ENCODE measurements at regions not wholly inside any gene's neighbourhood (a gene's known extent, or its start where the extent isn't known, plus 50 kb on each side); places are given as distances from the start of the nearest gene placed in this dataset.

GRCh38 chr4:119906277-119906676 is 160.4 kb downstream of the MAD2L1 start:
- Histone ChIP-seq H3K79me2 (ENCODE audit: low read length) (no peaks in the 10 kb centered on the region), H3K4me1 (ENCODE audit: low read length) (peaks cover 6% of the 10 kb centered on the region; the same call in 1 of the 2 replicates), H3K9me3 (ENCODE audit: insufficient read depth, low read length) (no peaks in the 10 kb centered on the region), H3K4me3 (ENCODE audit: low read length) (no peak overlapping the region), H3K9ac (ENCODE audit: low read length) (no peak overlapping the region), H2AFZ (ENCODE audit: low read depth, low read length) (no peak overlapping the region), H3K36me3 (replicated peaks; ENCODE audit: low read depth, low read length) (no peaks in the 10 kb centered on the region), H3K27ac (ENCODE audit: low read length) (no peak overlapping the region), H3K27me3 (ENCODE audit: low read depth, low read length) (no peaks in the 10 kb centered on the region), H4K20me1 (ENCODE audit: insufficient read depth, low read length) (no peaks in the 10 kb centered on the region), H3K4me2 (ENCODE audit: low read length) (no peak overlapping the region)
- TF ChIP-seq EZH2phosphoT487 (IDR thresholded peaks at IDR 0.05; ENCODE audit: low read depth): no peak
- TF ChIP-seq CTCF (IDR thresholded peaks at IDR 0.05; ENCODE audit: low read depth, low read length): no peak

GRCh38 chr4:119898211-119898610 is 168.4 kb downstream of the MAD2L1 start:
- H3K9ac ChIP-seq (ENCODE audit: low read length): no peak overlapping the region
- H3K36me3 ChIP-seq (replicated peaks; ENCODE audit: low read depth, low read length): no peaks in the 10 kb centered on the region
- H3K27me3 ChIP-seq (ENCODE audit: low read depth, low read length): no peaks in the 10 kb centered on the region
- H3K4me1 ChIP-seq (ENCODE audit: low read length): no peaks in the 10 kb centered on the region
- no peaks in the 10 kb centered on the region for H4K20me1 ChIP-seq (ENCODE audit: insufficient read depth, low read length)
- H3K4me2 ChIP-seq (ENCODE audit: low read length): no peak overlapping the region
- no peaks in the 10 kb centered on the region for H3K79me2 ChIP-seq (ENCODE audit: low read length)
- H3K27ac ChIP-seq (ENCODE audit: low read length): no peak overlapping the region
- H3K4me3 ChIP-seq (ENCODE audit: low read length): no peak overlapping the region
- no peak overlapping the region for H2AFZ ChIP-seq (ENCODE audit: low read depth, low read length)
- no peak for TF ChIP-seq EZH2phosphoT487 (IDR thresholded peaks at IDR 0.05; ENCODE audit: low read depth)
- TF ChIP-seq CTCF (IDR thresholded peaks at IDR 0.05; ENCODE audit: low read depth, low read length): no peak
- H3K9me3 ChIP-seq (ENCODE audit: insufficient read depth, low read length): no peaks in the 10 kb centered on the region

- Histone ChIP-seq H3K9me3 (ENCODE audit: insufficient read depth, low read length) (no peaks in the 10 kb centered on the region), H4K20me1 (ENCODE audit: insufficient read depth, low read length) (no peaks in the 10 kb centered on the region), H3K27me3 (ENCODE audit: low read depth, low read length) (no peaks in the 10 kb centered on the region), H3K4me2 (ENCODE audit: low read length) (no peak overlapping the region), H3K4me1 (ENCODE audit: low read length) (no peaks in the 10 kb centered on the region), H3K27ac (ENCODE audit: low read length) (no peak overlapping the region), H3K9ac (ENCODE audit: low read length) (no peak overlapping the region), H3K79me2 (ENCODE audit: low read length) (no peaks in the 10 kb centered on the region), H3K4me3 (ENCODE audit: low read length) (no peak overlapping the region), H2AFZ (ENCODE audit: low read depth, low read length) (no peak overlapping the region), H3K36me3 (replicated peaks; ENCODE audit: low read depth, low read length) (no peaks in the 10 kb centered on the region)
- TF ChIP-seq EZH2phosphoT487 (IDR thresholded peaks at IDR 0.05; ENCODE audit: low read depth) (no peak), CTCF (IDR thresholded peaks at IDR 0.05; ENCODE audit: low read depth, low read length) (no peak)
These were observed 169.4 kb downstream of the MAD2L1 start for GRCh38 chr4:119897260-119897659.

- Histone ChIP-seq H3K27me3 (ENCODE audit: low read depth, low read length) (no peaks in the 10 kb centered on the region), H3K4me3 (ENCODE audit: low read length) (no peak overlapping the region), H4K20me1 (ENCODE audit: insufficient read depth, low read length) (no peaks in the 10 kb centered on the region), H3K79me2 (ENCODE audit: low read length) (no peaks in the 10 kb centered on the region), H2AFZ (ENCODE audit: low read depth, low read length) (no peak overlapping the region), H3K9ac (ENCODE audit: low read length) (no peak overlapping the region), H3K27ac (ENCODE audit: low read length) (no peak overlapping the region), H3K36me3 (replicated peaks; ENCODE audit: low read depth, low read length) (no peaks in the 10 kb centered on the region), H3K4me1 (ENCODE audit: low read length) (no peaks in the 10 kb centered on the region), H3K4me2 (ENCODE audit: low read length) (no peak overlapping the region), H3K9me3 (ENCODE audit: insufficient read depth, low read length) (no peaks in the 10 kb centered on the region)
- no peak for TF ChIP-seq EZH2phosphoT487 (IDR thresholded peaks at IDR 0.05; ENCODE audit: low read depth)
- no peak for TF ChIP-seq CTCF (IDR thresholded peaks at IDR 0.05; ENCODE audit: low read depth, low read length)
These were observed 171.9 kb downstream of the MAD2L1 start for GRCh38 chr4:119894650-119895208.

Data from OCI-LY3 (cell line).